ENCODE measurements at regions not wholly inside any gene's neighbourhood (a gene's known extent, or its start where the extent isn't known, plus 50 kb on each side); places are given as distances from the start of the nearest gene placed in this dataset.

GRCh38 chr4:79253168-79253567, 72.7 kb downstream of the NAA11 start:
- Histone ChIP-seq H3K36me3 (ENCODE audit: control insufficient read depth, insufficient read depth, low read length) (no peaks in the 10 kb centered on the region), H3K27ac (ENCODE audit: low read length) (no peak overlapping the region), H3K4me1 (ENCODE audit: control insufficient read depth, insufficient read depth, low read length) (no peaks in the 10 kb centered on the region), H3K9me3 (ENCODE audit: control insufficient read depth, insufficient read depth, low read depth, low read length) (no peaks in the 10 kb centered on the region), H3K4me3 (ENCODE audit: low read depth in 2 of 2, low read length in 2 of 2) (no peak overlapping the region), H3K27me3 (ENCODE audit: control insufficient read depth, insufficient read depth, low read length) (no peaks in the 10 kb centered on the region)
- no peak for DNase-seq (ENCODE audit: low read depth, low spot score)
- in situ Hi-C loops (cut with HindIII; ENCODE audit: low pct_unique_long_range_greater_than_20kb, low sequenced_read_pairs) = no loop called here
- ChIA-PET CTCF (no interaction called here), POLR2A (no interaction called here)
- TF ChIP-seq SIN3A (IDR thresholded peaks at IDR 0.05; ENCODE audit: borderline replicate concordance, insufficient read depth, low read depth, low read length) (no peak), CTCF (IDR thresholded peaks at IDR 0.05) (no peak), TCF7L2 (IDR thresholded peaks at IDR 0.05; ENCODE audit: low read depth, low read length) (no peak), POLR2AphosphoS5 (IDR thresholded peaks at IDR 0.05; ENCODE audit: low read depth, low read length) (no peak), REST (IDR thresholded peaks at IDR 0.05; ENCODE audit: insufficient read depth in 1 of 2, low read depth in 2 of 2, low read length in 1 of 2) (no peak)
- ATAC-seq = no peak
- no TSS peak for BruUV-seq (replicated peaks)
- intact Hi-C loops (cut with micrococcal nuclease; ENCODE audit: unreplicated experiment) = no loop called here

GRCh38 chr4:79250887-79251286, 75.0 kb downstream of the NAA11 start:
- ChIA-PET POLR2A (no interaction called here), CTCF (no interaction called here)

More at GRCh38 chr4:79250887-79251286, 75.0 kb downstream of the NAA11 start:
- no TSS peak for BruUV-seq (replicated peaks)
- DNase-seq (ENCODE audit: low read depth, low spot score) = no peak
- H3K27ac ChIP-seq (ENCODE audit: low read length) = no peak overlapping the region
- no peaks in the 10 kb centered on the region for H3K4me1 ChIP-seq (ENCODE audit: control insufficient read depth, insufficient read depth, low read length)
- in situ Hi-C loops (cut with HindIII; ENCODE audit: low pct_unique_long_range_greater_than_20kb, low sequenced_read_pairs) (no loop called here), intact Hi-C loops (cut with micrococcal nuclease; ENCODE audit: unreplicated experiment) (no loop called here)
- no peaks in the 10 kb centered on the region for H3K27me3 ChIP-seq (ENCODE audit: control insufficient read depth, insufficient read depth, low read length)
- no peak overlapping the region for H3K4me3 ChIP-seq (ENCODE audit: low read depth in 2 of 2, low read length in 2 of 2)
- ATAC-seq = no peak
- TF ChIP-seq POLR2AphosphoS5 (IDR thresholded peaks at IDR 0.05; ENCODE audit: low read depth, low read length) (no peak), SIN3A (IDR thresholded peaks at IDR 0.05; ENCODE audit: borderline replicate concordance, insufficient read depth, low read depth, low read length) (no peak), CTCF (IDR thresholded peaks at IDR 0.05) (no peak)
- H3K36me3 ChIP-seq (ENCODE audit: control insufficient read depth, insufficient read depth, low read length) = no peaks in the 10 kb centered on the region
- no peaks in the 10 kb centered on the region for H3K9me3 ChIP-seq (ENCODE audit: control insufficient read depth, insufficient read depth, low read depth, low read length)

Measured in Panc1 (cell line).